Mammary epithelial cell (primary cell): ENCODE measurements at regions not wholly inside any gene's neighbourhood (a gene's known extent, or its start where the extent isn't known, plus 50 kb on each side); places are given as distances from the start of the nearest gene placed in this dataset.

Experiments
- CTCF ChIP-seq, 2 donors: IDR thresholded peaks in 1 of 2; conservative IDR thresholded peaks in 1 of 2; 2 replicates each; pipeline ENCODE4 v1.5.1; 2011 to 2012; ENCODE audit warnings: inconsistent platforms in 2 of 2, low read length in 2 of 2, mild to moderate bottlenecking in 2 of 2, control low read depth in 1 of 2, low read depth in 1 of 2; ENCODE audit not compliant: insufficient read depth in 1 of 2; ENCODE audit errors: extremely low read depth in 1 of 2
- EZH2 ChIP-seq: IDR thresholded peaks from 2 replicates; pipeline ENCODE4 v1.6.1; 2012; ENCODE audit warnings: low read length, inconsistent platforms, borderline replicate concordance

GRCh38 chr3:181457190-181457589 lies 254.5 kb upstream of the SOX2 start:
- TF ChIP-seq CTCF (conservative IDR thresholded peaks at IDR 0.05 in 1 of 2, IDR thresholded peaks at IDR 0.05 in 1 of 2; ENCODE audit: extremely low read depth in 1 of 2, insufficient read depth in 1 of 2, low read depth in 1 of 2, low read length in 2 of 2) (no peak), EZH2 (no peak)
